HL-60 (cell line): ENCODE measurements at regions not wholly inside any gene's neighbourhood (a gene's known extent, or its start where the extent isn't known, plus 50 kb on each side); places are given as distances from the start of the nearest gene placed in this dataset.

Source experiments
- DNase-seq, 2 experiments: peaks; one replicate each; pipeline ENCODE4 v3.0.0-alpha.2; 2010 to 2020; ENCODE audit warnings: low read depth in 1 of 2, low spot score in 1 of 2
- H3K27ac ChIP-seq: fragments of 250-450 bp; sonication (Bioruptor Pico); replicated peaks from 2 replicates; pipeline ENCODE4 v1.5.1; 2020; ENCODE audit warnings: mild to moderate bottlenecking, moderate library complexity
- H3K27me3 ChIP-seq: fragments of 250-450 bp; sonication (Bioruptor Pico); 2 replicates; pipeline ENCODE4 v1.5.1; 2021; ENCODE audit warnings: mild to moderate bottlenecking, moderate library complexity; ENCODE audit not compliant: insufficient read depth, poor library complexity, severe bottlenecking
- H3K4me3 ChIP-seq: replicated peaks from 2 replicates; pipeline ENCODE4 v1.5.1; 2011; ENCODE audit warnings: mild to moderate bottlenecking, control low read depth, low read length; ENCODE audit not compliant: insufficient read depth
- GABPA ChIP-seq: IDR thresholded peaks from 2 replicates; pipeline ENCODE4 v1.6.1; 2012; ENCODE audit warnings: low read depth
- POLR2AphosphoS5 ChIP-seq: IDR thresholded peaks from 2 replicates; pipeline ENCODE4 v1.6.1; 2012; ENCODE audit warnings: low read depth
- SPI1 ChIP-seq: IDR thresholded peaks from 2 replicates; pipeline ENCODE4 v1.6.1; 2012; ENCODE audit warnings: low read depth, mild to moderate bottlenecking, borderline replicate concordance
- TF ChIP-seq, protein P1 (sequence below): IDR thresholded peaks from 2 replicates; pipeline ENCODE4 v1.6.1; 2012; ENCODE audit warnings: low read depth; ENCODE audit not compliant: insufficient replicate concordance
- TF ChIP-seq, protein P2 (sequence below): IDR thresholded peaks from one replicate; pipeline ENCODE4 v1.5.1; 2011; ENCODE audit warnings: low read length, control low read depth, inconsistent platforms; ENCODE audit not compliant: insufficient read depth

DNA sequence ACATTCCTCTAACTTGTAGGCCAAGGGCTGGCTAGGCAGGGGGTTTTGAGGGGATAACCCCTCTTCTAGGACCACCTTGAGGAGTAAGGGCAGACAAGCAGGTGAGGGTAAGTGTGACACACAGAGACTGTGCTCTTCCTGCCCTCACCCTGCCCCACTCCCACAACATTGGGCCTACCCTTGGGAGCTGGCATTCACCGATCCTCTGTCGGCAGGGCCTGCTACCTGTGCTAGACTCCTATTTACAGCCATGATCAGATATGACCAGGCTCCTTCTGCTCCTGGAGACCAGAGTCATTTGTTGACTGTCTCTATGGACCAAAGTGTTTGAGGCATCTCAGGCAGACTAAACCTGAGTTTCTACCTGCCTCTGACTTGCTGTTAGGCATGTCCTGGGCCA is 68.3 kb downstream of the SYF2 start:
- H3K4me3 ChIP-seq = no peak overlapping the region
- H3K27ac ChIP-seq = no peak overlapping the region
- TF ChIP-seq POLR2AphosphoS5 (no peak), GABPA (no peak), SPI1 (no peak)
- TF ChIP-seq, protein P1, sequence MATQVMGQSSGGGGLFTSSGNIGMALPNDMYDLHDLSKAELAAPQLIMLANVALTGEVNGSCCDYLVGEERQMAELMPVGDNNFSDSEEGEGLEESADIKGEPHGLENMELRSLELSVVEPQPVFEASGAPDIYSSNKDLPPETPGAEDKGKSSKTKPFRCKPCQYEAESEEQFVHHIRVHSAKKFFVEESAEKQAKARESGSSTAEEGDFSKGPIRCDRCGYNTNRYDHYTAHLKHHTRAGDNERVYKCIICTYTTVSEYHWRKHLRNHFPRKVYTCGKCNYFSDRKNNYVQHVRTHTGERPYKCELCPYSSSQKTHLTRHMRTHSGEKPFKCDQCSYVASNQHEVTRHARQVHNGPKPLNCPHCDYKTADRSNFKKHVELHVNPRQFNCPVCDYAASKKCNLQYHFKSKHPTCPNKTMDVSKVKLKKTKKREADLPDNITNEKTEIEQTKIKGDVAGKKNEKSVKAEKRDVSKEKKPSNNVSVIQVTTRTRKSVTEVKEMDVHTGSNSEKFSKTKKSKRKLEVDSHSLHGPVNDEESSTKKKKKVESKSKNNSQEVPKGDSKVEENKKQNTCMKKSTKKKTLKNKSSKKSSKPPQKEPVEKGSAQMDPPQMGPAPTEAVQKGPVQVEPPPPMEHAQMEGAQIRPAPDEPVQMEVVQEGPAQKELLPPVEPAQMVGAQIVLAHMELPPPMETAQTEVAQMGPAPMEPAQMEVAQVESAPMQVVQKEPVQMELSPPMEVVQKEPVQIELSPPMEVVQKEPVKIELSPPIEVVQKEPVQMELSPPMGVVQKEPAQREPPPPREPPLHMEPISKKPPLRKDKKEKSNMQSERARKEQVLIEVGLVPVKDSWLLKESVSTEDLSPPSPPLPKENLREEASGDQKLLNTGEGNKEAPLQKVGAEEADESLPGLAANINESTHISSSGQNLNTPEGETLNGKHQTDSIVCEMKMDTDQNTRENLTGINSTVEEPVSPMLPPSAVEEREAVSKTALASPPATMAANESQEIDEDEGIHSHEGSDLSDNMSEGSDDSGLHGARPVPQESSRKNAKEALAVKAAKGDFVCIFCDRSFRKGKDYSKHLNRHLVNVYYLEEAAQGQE = no peak
- TF ChIP-seq, protein P2, sequence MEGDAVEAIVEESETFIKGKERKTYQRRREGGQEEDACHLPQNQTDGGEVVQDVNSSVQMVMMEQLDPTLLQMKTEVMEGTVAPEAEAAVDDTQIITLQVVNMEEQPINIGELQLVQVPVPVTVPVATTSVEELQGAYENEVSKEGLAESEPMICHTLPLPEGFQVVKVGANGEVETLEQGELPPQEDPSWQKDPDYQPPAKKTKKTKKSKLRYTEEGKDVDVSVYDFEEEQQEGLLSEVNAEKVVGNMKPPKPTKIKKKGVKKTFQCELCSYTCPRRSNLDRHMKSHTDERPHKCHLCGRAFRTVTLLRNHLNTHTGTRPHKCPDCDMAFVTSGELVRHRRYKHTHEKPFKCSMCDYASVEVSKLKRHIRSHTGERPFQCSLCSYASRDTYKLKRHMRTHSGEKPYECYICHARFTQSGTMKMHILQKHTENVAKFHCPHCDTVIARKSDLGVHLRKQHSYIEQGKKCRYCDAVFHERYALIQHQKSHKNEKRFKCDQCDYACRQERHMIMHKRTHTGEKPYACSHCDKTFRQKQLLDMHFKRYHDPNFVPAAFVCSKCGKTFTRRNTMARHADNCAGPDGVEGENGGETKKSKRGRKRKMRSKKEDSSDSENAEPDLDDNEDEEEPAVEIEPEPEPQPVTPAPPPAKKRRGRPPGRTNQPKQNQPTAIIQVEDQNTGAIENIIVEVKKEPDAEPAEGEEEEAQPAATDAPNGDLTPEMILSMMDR = no peak
- DNase-seq = no peak
- no peaks in the 10 kb centered on the region for H3K27me3 ChIP-seq

DNA sequence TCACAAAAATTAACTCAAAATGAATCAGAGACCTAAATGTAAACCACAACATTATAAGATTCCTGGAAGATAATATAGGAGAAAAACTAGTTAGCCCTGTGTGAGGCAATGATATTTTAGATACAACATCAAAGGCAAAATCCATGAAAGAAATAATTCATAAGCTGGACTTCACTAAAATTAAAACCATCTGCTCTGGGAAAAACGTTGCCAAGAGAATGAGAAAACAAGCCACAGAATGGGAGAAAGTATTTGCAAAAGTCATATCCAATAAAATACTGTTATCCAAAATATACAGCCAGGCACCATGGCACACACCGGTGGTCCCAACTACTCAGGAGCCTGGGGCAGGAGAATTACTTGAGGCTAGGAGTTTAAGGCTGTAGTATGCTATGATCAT is 70.3 kb downstream of the SYF2 start:
- DNase-seq = no peak
- Histone ChIP-seq H3K4me3 (no peak overlapping the region), H3K27ac (no peak overlapping the region), H3K27me3 (no peaks in the 10 kb centered on the region)
- TF ChIP-seq, protein P1 = no peak
- no peak for TF ChIP-seq SPI1
- TF ChIP-seq, protein P2 = no peak
- no peak for TF ChIP-seq POLR2AphosphoS5
- no peak for TF ChIP-seq GABPA

DNA sequence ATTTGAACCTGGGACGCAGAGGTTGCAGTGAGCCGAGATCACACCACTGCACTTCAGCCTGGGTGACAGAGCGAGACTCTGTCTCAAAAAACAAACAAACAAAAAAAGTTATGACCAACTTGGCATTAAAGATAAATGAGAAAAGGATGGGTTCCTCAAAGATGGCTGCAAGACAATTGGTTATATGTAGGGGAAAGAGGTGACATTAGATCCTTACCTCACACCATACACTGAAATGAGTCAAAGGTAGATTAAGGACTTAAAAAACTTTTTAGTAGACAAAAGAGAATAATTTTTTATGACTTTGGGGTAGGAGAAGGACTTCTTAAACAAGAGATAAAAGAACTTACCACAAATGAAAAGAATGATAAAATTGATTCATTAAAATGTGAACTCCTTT is 74.5 kb downstream of the SYF2 start:
- no peak for DNase-seq
- Histone ChIP-seq H3K4me3 (no peak overlapping the region), H3K27ac (no peak overlapping the region), H3K27me3 (no peaks in the 10 kb centered on the region)
- TF ChIP-seq, protein P1 = no peak
